ENCODE measurements at regions not wholly inside any gene's neighbourhood (a gene's known extent, or its start where the extent isn't known, plus 50 kb on each side); places are given as distances from the start of the nearest gene placed in this dataset.

DNA sequence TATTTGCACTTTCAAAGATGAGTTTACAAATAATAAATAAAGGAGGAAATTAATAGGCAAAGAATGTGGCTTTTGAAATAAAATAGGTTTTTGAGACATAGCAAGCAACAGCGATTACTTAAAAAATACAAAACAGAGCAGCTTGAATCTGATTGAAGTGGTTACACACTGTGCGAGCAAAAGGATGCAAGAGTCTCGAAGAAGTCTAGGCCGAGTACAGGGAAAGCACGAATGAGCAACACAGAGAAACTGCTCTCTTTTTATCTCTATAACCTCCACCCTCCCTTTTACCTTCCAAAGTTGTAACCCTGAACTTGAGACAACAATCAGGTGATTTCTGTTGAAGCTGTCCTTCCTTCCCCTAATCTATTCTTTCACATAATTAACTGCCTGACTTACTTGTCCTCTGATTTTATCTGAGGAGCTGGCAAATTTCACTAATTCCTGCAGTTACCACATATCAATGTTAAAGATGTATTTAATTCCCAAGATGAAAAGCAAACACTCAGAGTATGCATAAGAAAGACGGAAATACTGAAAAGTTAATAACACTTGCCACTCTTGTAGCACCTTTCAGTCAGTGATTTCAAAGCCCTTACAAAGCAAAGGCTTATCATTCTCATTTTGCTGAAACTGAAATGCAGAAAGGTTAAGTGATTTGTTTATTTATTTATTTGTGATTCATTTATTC lies 1030.1 kb downstream of the ADGRL2 start:
- DNase-seq (ENCODE audit: low read depth in 2 of 2) = no peak

DNA sequence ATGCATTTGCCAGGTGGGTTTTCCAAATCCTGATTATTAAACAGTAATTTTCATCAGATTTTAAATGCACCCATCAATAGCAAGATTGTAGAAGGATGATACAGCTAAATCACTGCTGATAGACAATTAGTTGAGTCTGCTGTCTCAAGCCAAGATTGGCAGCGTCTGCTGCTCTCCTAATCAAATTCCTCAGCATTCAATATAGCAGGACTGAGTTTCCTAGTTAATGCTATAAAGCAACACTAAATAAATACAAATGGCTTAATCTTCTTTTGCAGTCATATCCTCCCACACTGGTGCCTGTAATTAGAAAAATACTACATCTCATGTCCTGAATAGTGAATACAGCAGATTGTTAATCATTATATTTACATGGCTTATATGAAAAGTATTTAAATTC lies 1028.8 kb downstream of the ADGRL2 start:
- DNase-seq (ENCODE audit: low read depth in 2 of 2) = no peak

- DNase-seq (ENCODE audit: low read depth in 2 of 2) = no peak
Measured at GRCh38 chr1:82823876-82824275, 1023.1 kb downstream of the ADGRL2 start.

GRCh38 chr1:82820816-82821215 lies 1020.1 kb downstream of the ADGRL2 start:
- DNase-seq (ENCODE audit: low read depth in 2 of 2) = no peak

- DNase-seq (ENCODE audit: low read depth in 2 of 2) = no peak
Measured at GRCh38 chr1:82819234-82819633, 1018.5 kb downstream of the ADGRL2 start.

- DNase-seq (ENCODE audit: low read depth in 2 of 2) = no peak
Measured at GRCh38 chr1:82818586-82818985, 1017.9 kb downstream of the ADGRL2 start.

GRCh38 chr1:82813386-82813785 lies 1012.7 kb downstream of the ADGRL2 start:
- DNase-seq (ENCODE audit: low read depth in 2 of 2) = no peak

- no peak for DNase-seq (ENCODE audit: low read depth in 2 of 2)
Measured at GRCh38 chr1:82810601-82811000, 1009.9 kb downstream of the ADGRL2 start.

- DNase-seq (ENCODE audit: low read depth in 2 of 2) = no peak
Measured at GRCh38 chr1:82807563-82807962, 1006.8 kb downstream of the ADGRL2 start.

- no peak for DNase-seq (ENCODE audit: low read depth in 2 of 2)
Measured at GRCh38 chr1:82806133-82806532, 1005.4 kb downstream of the ADGRL2 start.

DNA sequence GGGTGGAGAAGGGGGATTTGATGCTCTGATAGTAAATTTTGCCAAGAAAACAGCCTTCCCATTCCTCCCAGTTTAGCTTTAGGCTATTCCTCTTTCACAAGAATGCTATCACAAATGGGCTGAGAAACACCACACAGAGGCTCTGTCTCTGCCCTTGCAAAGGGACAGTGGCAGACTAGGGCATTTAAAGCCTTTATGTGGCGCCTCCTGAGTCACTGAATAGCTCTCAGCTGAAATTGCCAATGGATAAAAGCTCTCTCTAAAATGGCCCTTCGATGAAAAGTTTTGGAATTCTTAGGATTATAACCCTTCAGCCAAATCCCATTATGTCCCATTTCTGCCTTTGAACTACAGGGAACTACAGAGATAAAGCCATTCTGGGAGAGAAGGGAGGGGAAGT lies 1000.4 kb downstream of the ADGRL2 start:
- no peak for DNase-seq (ENCODE audit: low read depth in 2 of 2)

GRCh38 chr1:82800721-82801120 lies 1000.0 kb downstream of the ADGRL2 start:
- DNase-seq (ENCODE audit: low read depth in 2 of 2) = no peak

DNA sequence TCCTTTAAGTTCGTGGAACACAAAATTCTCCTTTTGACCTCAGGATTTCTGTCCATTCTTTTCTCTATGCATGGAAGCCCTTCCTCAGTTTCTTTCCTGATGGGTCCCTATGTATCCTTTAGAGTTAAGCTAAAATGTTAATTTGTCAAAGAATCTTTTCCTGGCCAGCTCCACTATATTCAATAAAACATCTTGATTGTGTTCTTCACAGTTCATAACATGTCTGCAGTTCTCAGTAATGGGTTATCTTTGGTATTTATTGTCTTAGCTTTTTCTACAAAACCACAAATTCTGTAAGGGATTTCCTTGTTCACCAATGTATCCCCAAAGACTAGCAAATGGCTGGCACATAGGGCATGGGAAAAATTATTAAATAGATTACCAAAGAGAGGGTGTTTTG lies 998.5 kb downstream of the ADGRL2 start:
- DNase-seq (ENCODE audit: low read depth in 2 of 2) = no peak

DNA sequence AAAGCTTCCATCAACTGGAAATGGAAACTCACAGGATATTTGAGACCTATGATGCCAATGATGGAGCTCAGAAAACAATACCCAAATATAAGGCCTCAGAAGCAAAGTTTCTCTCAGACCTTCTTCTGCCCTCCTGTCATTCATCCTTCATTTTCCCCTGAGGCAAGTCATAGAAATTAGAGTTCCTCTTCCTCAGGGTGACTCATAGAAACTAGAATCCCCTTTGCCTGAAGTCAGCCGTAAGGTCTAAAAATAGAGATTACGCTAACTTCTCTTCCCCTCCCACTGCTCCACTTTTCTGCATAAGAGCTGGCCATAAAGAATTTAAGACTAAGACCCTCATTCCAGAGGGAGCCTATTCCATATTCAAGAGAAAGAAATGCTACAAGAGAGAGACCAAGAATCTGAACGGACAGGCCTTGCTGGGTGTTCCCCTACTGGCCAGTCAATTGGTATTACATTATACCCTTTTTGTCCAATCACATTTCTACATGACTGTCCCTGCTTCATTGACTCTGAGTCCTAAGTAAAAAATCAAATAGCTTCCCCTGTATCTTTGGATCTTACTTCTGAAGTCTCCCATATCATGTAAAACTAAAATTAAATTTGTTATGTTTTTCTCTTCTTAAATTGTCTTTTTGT lies 994.9 kb downstream of the ADGRL2 start:
- DNase-seq (ENCODE audit: low read depth in 2 of 2) = no peak

- no peak for DNase-seq (ENCODE audit: low read depth in 2 of 2)
Measured at GRCh38 chr1:82792151-82792550, 991.4 kb downstream of the ADGRL2 start.

DNA sequence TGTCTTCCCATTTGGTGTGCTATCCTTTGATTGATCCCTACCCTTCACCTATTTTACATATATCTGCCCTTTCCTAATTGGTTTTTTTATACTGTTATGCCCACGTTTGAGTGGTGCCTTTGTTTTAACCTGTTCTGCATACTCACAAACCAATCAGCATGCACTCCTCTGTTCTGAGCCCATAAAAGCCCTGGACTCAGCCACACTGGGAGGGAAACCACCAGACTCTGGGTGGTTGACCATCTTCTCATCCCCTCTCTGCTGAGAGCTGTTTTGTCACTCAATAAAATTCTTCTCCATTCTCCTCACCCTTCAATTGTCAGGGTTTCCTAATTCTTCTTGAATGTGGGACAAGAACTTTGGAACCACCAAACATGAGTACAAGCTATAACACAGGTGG lies 989.8 kb downstream of the ADGRL2 start:
- no peak for DNase-seq (ENCODE audit: low read depth in 2 of 2)

GRCh38 chr1:82788660-82789059 lies 987.9 kb downstream of the ADGRL2 start:
- no peak for DNase-seq (ENCODE audit: low read depth in 2 of 2)

GRCh38 chr1:82788038-82788437 lies 987.3 kb downstream of the ADGRL2 start:
- no peak for DNase-seq (ENCODE audit: low read depth in 2 of 2)

GRCh38 chr1:82786883-82787282 lies 986.1 kb downstream of the ADGRL2 start:
- no peak for DNase-seq (ENCODE audit: low read depth in 2 of 2)

GRCh38 chr1:82785268-82785790 lies 984.6 kb downstream of the ADGRL2 start:
- DNase-seq (ENCODE audit: low read depth in 2 of 2) = no peak

DNA sequence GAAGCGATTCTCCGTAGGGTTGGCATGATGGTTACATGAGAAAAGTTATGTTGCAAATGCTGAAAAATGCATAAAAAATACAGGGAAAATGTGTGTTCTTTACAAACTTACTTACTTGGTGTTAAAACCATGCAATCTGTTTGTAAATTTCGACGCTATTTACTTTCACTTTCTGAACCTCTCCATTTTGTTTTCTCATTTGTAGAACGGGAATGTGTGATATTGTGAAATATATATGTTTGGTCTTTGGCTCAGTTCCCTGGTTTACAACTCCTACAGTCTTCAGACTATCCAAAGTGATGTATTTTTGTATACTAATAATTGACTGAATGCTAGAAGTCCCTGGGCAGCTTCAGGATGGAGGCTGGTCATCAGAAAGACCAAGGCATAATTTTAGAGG lies 982.3 kb downstream of the ADGRL2 start:
- no peak for DNase-seq (ENCODE audit: low read depth in 2 of 2)

GRCh38 chr1:82782599-82782998 lies 981.9 kb downstream of the ADGRL2 start:
- DNase-seq (ENCODE audit: low read depth in 2 of 2) = no peak

DNA sequence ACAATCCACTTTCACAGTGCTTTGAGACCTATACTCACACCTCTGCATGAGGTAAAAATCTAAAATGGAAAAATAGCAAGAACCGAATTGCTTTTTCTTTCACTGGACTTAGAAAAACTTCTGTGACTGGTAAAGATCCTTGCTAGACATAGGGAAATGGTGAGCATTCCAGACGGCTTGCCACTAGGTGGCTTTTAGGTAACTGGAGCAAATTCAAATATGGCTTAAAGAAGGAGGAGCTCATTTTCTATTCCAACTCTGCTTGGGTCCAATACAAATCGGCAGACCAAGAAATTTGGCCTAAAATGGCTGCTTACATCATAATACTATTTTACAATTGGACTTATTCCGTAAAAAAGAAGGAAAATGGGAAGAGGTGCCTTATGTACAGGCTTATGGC lies 977.9 kb downstream of the ADGRL2 start:
- DNase-seq (ENCODE audit: low read depth in 2 of 2) = no peak

GRCh38 chr1:82777240-82777639 lies 976.5 kb downstream of the ADGRL2 start:
- DNase-seq (ENCODE audit: low read depth in 2 of 2) = no peak

All from stimulated activated CD4-positive, alpha-beta T cell treated with anti-CD3 and anti-CD28 coated beads, Interleukin-1b, Interleukin-23, amount 100 ng/mL, for 1 hour (primary cell).